NCI-H1092 treated with DMSO at 0.1 percent for 48 hours (cell line): ENCODE measurements at regions not wholly inside any gene's neighbourhood (a gene's known extent, or its start where the extent isn't known, plus 50 kb on each side); places are given as distances from the start of the nearest gene placed in this dataset.
"Not testable (repeated sequence)": the region's sequence is repeated elsewhere in the genome, so short reads cannot be mapped to it uniquely, and the experiment has no call there.

ENCODE experiments used
- DNase-seq: peaks from one replicate; lab custom pipeline; 2025; lab: John Stamatoyannopoulos, UW

GRCh38 chr2:175253871-175254270 lies 72.4 kb upstream of the ATP5MC3 start:
- no peak for DNase-seq

GRCh38 chr2:175251425-175252041 lies 70.0 kb upstream of the ATP5MC3 start:
- DNase-seq, result peak; percentile 6

GRCh38 chr2:175247159-175247558 lies 65.6 kb upstream of the ATP5MC3 start:
- DNase-seq, result no peak

DNA sequence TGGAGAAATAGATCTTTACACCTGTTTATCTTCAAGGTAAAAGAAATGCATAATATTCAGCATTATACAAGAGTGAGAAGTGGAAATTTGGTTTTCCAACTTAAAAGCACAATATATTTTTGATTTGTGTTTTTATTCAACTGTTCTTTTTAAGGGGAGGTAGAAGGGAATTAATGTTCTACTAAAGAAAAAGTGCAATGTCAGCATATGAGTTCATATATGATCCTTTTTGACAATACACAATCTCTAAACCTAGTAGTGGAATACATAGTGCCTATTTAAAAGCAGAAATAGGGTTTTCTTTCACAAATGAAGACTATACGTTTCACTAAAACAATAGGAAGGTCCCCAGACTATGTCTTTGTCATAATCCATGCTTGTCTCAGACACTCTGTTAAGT lies 63.2 kb upstream of the ATP5MC3 start:
- no peak for DNase-seq

DNA sequence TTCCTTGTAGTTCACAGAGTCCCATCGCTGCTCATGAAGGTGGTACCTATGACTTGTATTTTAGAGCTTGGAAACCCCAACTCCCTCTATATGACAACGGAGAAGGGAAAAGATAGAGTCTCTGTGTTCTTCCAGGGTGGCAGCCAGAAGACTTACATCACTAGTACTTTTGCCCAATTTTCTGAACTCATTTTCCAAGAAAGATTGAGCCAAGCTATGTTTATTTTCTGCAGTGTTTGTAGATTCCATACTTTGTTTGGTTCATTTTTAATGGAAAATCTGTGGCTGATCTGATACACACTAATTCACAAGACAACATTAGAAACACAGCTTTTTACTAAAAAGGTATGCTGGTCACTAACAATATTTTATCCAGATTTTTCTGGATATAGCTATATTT lies 60.2 kb upstream of the ATP5MC3 start:
- no peak for DNase-seq

GRCh38 chr2:175240033-175240432 lies 58.5 kb upstream of the ATP5MC3 start:
- DNase-seq, result not testable (repeated sequence)

DNA sequence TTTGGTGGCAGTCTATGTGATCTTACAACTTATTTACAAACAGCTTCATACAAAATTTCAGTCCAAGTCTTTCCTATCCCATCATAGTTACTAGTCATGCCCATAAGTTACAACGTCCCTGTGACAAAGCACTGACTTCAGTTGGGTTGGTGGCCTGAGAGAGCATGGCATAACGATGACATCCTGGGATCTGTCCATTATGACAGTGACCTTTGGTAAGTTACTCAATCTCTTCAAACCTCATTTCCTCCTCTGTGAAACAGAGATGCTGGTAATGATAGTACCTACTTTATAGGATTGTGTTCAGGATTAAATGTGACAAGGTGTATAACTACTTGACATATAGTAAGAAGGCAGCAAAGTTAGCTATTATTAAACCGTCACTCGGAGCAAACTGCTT lies 55.4 kb upstream of the ATP5MC3 start:
- DNase-seq, result no peak

- DNase-seq, result no peak
Observed at GRCh38 chr2:175234650-175235049, 53.1 kb upstream of the ATP5MC3 start.

GRCh38 chr2:175234153-175234552 lies 52.6 kb upstream of the ATP5MC3 start:
- DNase-seq, result no peak

GRCh38 chr2:175233135-175233719 lies 51.7 kb upstream of the ATP5MC3 start:
- DNase-seq, result no peak
